Hippocampal formation (tissue), 2 donors: ENCODE measurements at regions not wholly inside any gene's neighbourhood (a gene's known extent, or its start where the extent isn't known, plus 50 kb on each side); places are given as distances from the start of the nearest gene placed in this dataset.
"Not testable (repeated sequence)": the region's sequence is repeated elsewhere in the genome, so short reads cannot be mapped to it uniquely, and the experiment has no call there.

Source experiments
- DNase-seq, 2 donors: peaks; one replicate each; lab custom pipeline; 2025; lab: John Stamatoyannopoulos, UW

DNA sequence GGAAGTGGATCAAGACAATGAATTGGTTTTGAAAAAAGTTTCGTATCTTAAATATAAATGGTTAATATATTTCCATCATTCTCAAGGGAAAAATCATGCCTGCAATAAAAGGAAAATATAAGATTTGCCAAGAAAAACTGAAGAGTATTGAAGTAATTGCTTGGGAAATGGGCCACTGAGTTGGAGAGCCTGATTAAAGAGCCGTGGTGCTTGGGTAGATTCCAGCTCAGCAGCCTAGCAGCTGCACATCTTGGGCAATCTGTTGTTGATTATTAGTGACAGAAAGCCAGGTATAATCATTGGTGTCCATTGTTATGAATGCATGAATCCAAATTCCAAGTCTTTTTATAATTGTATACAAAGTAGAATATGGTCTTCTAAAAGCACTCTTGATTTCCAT, 800.9 kb upstream of the CHORDC1 start:
- DNase-seq, result no peak

DNA sequence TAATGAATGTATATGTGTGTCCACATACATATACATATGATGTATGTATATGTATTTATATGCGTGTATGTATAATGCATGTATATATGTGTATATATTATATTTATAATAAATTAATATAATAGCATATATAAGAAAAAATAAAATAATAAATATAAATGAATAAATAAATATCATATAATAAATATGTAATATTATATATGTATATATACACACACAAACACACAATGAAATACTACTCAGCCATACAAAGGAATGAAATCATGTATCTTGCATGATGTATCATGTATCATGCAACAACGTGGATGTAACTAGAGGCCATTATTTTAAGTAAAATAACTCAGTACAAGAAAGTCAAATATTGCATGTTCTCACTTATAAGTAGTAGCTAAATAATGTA, 788.7 kb upstream of the CHORDC1 start:
- DNase-seq, result no peak

DNA sequence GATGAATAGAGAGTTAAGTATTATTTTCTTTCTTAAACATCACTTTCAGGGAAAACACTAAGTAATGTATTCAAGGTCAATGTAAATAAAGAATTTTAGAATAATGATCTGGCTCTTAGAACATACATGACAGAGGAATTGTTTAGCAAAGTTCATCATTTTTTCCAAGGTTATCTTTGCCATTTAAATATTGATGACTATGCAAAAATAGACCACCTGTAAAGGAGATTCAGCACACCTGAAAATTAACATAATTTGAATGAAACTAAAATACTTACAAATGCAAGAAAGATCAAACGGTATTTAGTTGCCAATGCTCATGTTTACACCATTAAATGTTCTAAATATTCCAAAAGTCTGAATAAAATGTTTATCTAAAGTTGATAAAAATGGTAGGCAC, 782.6 kb upstream of the CHORDC1 start:
- DNase-seq, result no peak

DNA sequence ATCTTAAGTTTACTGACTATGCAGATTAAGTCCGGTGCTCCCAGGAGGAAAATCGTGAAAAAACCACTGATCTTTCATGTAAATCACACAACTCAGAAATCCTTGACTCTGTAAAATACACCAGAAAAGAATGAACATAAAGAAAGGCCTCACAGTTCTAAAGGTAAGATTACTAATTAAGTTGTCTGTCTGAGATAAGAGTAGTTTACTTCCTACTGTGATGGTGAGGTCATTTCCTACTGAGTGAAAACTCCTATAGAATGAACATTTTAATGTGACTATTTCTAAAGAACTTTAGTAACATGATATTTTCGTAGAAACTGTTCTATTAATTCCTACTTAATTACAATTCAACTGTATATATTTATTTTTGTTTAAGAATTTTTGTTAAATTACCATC, 774.4 kb upstream of the CHORDC1 start:
- no peak for DNase-seq

DNA sequence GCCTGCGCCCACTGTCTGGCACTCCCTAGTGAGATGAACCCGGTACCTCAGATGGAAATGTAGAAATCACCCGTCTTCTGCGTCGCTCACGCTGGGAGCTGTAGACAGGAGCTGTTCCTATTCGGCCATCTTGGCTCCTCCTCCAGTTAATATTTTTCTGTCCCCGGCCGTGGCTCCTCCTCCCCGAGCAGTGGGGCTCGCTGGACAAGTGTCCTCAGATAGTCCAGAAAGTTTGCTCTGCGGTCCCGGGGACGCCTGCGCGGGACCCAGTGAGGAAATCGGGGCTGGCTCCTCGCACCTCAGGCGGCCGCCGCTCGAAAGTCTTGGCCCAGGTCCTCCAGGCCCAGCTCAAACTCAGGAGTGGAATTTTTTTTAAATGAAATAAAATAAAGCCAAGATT, 749.3 kb upstream of the CHORDC1 start:
- not testable (repeated sequence) for DNase-seq

DNA sequence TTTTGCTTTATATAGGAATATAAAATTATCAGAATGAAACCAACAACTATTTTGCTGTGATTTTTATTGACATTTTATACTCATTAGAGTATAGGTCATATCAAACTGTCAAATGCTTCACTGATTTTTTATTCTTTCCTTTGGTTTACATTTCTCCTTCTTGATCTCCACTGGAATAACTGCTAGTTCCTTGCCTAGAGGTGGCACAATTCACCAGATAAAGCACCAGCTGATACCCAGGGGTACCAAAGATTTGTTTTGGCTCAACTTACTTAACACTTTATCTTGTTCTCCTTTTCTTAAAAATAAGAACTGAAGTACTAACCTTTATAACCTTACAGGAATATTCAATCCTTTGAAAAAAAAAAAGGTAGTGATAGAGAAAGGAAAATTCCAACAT, 725.1 kb upstream of the CHORDC1 start:
- no peak for DNase-seq

DNA sequence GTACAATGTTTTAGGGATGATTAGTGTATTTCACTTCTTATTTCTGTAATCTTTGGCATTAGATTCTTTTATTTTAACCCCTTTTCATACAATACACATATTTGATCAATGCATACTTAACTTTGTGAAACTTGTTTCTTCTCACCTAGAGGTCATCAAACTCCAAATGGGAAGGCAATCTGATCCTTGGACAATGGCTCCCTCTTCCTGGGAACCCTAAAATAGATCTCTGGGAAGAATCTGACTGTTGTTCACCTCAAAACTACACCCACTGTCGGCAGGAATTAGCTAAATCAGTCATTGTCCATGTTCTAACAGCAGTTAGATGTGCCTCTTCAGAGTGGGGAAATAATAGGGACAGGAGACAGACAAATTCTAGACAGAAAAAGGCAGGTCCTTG, 707.4 kb upstream of the CHORDC1 start:
- no peak for DNase-seq

DNA sequence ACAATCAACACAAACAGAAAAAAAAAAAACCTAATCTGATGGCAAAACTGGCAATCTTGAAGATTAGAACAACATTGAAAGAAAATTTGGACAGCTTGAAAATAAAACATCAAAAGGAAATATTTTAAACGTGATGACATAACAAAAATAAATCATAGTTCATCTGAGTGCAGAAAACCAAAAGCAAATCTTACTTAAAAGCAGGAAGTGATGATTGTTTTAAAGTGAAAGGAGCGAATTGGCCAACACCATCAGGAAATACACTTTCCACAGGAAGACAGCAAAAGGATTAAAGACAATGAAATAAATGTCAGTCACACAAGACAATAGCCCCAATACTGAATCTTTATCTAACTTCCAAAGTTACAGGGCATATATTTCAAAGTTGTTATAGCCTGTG, 696.5 kb upstream of the CHORDC1 start:
- DNase-seq, result no peak

DNA sequence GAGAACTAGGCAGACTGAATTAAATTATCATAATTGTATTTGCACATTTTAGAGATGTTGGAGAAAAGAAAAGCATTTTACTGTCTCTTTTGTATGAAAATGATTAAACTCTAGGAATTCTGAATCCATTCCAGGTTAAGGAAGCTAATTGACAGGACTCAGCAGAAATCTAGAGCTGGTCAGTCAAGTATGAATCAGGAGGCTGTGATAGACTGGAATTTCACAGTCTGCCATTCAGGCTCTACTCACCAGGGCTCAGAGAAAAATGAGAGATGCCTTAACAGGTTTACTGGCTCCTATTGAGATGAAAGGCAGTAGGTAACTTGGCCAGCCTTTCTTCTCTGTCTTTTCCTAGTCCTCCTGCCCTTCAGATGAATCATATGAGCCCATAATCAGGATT, 693.9 kb upstream of the CHORDC1 start:
- DNase-seq, result no peak

DNA sequence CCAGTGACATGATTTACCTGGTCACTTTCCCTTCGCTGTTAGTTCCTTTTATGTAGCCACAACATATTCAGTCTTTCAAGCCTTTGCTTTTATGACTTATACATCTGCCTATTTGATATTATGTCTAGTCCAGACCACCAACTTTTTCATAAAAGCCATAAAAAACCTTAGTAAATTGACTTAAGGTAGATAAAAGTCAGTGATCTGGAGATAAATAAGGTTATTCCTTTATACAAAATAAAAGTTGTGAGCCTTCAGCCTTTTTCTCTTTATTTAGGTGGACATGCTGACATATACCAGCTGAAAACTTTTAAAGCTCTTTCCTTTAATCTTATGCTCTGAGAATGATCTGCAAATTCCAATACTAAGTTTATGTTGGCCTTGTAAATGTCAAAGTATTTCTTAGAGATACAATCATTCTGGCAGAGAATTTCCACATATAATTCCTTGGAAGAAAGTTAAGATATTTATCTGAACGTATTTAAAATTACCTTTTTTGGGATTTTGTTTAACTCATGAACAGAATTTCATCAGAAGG, 690.4 kb upstream of the CHORDC1 start:
- no peak for DNase-seq

DNA sequence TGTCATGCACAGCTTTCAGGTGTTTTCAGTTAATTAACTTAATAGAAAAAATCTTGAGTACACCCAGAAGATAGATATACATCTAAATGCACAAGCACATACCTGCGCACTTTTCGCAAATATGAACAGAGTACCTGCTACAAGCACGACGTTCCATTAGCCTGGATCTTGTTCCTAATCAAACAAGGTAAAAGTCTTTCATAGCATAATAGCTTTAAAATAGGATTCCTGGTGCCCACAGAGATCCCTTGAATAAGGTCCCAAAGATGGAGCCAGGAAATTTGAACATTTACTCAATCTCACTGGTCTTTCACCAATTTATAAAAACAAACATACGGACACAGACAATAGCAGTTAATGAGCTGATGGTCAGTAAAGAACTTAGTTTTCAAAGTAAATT, 689.8 kb upstream of the CHORDC1 start:
- no peak for DNase-seq

DNA sequence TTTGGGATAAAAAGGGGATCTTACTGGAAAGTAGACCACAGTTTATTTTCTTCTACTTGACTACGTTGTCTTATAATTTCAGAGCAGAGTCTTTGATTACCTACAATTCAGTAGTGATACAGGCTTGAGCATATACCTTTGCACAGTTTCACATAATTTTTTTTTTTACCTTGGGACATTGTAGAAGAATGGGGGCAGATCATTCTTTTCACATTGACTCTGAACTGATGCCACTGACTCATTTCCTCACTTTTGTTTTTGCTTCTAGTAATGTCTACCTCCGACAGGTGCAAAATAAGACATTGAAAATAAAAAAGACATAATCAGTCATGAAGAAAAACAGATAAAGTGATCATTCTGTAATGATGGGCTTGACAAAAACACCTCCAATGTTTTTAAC, 688.3 kb upstream of the CHORDC1 start:
- no peak for DNase-seq

DNA sequence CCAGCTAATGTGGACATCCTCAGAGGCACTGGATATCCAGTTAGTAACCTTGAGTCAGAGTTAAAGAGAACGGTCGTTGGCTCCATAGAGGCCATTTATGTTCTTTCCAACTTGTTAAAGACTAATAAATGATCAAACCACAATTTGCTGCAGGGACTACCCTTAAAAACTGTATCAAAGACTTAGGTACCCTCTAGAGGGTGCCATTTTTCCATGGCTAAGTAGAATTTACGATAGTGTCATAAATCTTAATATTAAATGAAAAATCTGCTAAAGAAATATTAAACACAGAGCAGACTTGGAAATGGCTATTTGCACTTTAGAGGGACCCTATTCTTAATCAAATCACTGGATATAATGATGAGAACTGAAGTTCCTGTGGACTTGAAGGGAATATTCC, 685.2 kb upstream of the CHORDC1 start:
- DNase-seq, result no peak

DNA sequence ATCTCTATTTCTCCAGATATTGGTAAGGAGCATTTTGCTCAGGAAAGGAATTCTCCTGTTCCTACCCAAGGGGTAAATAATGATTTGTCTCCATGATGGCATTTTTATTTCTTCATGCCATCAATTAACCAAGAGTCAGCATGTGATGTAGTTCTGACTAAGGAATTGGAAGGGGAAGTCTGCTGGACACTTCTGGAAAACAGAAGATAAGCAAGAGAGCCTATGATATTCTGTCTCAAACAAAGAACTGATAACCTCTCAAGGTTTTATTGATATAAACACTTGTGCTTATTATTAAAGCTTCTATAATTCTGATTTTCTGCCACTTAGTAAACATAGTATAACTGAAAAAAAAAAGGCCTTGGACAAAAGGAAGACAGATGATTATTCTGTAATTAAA, 673.0 kb upstream of the CHORDC1 start:
- no peak for DNase-seq

DNA sequence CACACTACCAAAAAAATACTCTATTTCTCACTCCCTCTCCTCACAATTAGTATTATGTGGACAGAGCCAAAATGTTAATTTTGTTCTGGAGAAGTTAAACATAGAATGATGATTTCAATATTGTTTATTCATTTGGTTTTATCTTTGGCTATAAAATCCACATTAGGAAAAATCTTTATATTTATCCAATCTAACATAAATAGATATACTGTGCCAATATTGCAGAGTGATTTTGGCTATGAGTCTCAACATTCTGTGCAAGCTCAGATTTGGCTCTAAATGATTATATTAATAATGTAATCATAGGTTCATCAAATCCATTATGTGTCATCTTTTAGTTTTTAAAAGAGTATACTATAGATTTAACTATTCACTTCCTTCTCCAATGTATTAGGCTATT, 667.5 kb upstream of the CHORDC1 start:
- DNase-seq, result no peak

DNA sequence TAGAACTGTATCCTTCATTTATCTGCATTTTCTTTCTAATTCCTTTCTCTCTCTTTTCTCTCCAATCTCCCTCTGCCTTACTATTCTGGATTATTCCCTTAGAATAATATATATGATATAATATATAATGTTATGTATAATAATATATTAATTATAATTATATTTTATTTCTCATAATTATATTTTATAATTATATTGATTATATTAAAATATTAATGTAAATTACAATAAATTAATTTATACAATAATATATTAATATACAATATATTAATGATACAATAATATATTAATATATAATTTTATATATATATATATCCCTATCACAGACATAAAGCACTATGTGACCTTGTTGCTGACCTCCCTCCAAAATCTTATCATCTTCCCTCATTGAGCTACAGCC, 661.3 kb upstream of the CHORDC1 start:
- no peak for DNase-seq

DNA sequence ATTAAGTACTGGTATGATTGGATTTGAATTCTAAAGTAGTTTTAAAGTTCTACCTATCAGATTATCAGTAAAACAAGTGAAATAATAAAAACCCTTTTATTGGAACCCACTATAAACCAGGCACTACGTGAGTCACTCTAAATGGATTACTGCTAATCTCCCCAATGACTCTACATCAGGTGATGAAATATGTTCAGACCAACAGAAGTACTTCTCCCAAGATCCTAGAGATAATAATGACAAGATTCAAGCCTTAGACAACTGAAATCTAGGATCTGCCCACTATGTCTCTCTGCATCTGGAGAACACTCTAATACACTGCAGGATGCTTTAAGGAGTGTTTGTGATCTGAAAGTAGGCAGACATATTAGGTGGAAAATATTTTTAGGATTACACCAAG, 652.1 kb upstream of the CHORDC1 start:
- DNase-seq, result no peak

DNA sequence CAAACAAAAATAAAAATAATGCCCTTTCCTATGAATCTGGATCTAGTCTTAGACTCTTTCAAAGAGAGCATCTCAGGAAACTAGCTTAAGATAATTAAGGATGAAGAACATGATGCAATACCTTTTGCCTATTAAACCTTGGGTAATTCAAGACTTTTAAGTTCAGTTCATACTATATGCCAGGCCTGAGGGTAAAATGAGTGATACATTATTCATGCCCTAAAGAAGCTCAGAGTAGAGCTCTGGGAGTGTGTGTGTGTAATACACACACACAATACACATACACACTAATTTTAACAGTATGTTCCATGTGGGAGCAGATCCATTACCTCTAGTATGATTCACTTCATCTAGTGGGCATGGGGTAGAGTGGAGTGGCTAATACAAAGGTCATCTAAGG, 651.4 kb upstream of the CHORDC1 start:
- no peak for DNase-seq

DNA sequence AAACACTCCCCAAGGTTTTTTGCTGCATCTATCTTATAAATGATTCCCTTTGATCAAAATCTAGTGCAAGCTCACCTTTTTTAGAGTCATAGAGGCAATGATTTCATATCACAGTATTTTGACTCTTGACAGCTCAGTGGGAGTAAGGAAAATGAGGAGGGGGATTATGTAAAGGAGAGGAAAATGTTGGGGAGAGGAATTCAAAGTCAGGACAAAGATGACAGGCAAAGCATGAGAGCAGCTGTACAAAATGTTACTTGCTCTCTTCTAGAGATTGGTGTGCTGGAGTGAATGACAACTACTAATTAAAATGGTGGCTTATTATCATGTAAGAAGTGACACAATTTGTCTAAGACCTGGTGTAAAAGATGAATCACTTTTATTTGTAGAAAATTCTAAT, 644.6 kb upstream of the CHORDC1 start:
- DNase-seq, result no peak

DNA sequence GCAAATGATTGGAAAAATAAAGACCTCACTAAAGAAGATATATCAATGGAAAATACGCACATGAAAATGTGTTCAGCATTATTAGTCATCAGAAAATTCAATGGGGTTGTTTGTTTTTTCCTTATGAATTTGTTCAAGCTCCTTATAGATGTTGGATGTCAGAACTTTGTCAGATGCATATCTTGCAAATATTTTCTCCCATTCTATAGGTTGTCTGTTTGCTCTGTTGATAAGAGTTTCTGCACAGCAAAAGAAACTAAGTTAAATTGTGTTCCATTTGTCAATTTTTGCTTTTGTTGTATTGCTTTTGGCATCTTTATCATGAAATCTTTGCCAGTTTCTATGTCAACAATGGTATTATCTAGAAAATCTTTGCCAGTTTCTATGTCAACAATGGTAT, 633.9 kb upstream of the CHORDC1 start:
- no peak for DNase-seq

DNA sequence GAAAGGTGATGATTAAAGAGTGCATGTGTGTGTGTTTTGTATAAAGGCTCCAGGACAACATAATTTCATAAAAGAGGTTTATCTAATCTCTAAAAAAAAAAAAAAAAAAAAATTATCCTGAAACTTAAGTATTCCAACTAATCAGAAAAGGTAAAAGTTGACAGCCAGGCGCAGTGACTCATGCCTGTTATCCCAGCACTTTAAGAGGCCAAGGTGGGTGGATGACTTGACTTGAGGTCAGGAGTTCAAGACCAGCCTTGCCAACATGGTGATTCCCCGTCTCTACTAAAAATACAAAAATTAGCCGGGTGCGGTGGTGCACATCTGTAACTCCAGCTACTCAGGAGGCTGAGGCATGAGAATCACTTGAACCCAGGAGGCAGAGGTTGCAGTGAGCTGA, 632.7 kb upstream of the CHORDC1 start:
- DNase-seq, result no peak

DNA sequence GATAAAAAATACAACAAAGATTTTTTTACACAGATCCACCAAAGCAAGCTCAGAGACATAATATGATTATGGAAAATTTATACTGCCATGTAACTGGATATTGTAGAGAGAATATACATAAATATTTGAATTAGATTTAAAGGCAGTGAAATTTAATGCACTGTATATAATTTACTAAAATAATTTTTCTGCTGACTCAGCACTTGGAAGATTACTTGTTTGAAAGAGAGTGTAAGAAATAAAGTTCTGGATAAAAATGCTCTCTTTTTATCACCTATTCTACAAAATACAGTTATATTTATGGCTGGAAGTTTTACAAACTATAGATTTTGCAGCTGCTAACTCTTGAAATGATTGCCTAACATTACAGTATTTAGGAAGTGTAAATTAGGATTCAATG, 628.3 kb upstream of the CHORDC1 start:
- no peak for DNase-seq

DNA sequence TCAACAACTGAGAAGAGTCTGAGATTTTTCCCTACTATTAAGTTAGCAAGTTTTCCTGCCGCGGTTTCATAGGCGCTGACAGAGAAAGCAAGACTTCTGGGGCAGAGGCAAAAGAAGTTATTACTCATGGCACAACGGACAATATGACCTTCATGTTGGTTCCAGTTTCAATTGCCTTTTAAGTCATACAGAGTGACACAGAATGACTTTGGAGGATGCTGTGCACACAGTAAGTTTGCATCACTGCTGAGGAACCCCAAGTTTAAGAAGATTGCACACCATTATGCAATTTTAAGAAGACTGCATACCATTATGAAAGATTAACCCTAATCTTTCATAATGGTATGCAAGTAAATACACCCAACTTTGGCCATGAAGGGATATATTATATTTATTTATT, 626.5 kb upstream of the CHORDC1 start:
- DNase-seq, result no peak

DNA sequence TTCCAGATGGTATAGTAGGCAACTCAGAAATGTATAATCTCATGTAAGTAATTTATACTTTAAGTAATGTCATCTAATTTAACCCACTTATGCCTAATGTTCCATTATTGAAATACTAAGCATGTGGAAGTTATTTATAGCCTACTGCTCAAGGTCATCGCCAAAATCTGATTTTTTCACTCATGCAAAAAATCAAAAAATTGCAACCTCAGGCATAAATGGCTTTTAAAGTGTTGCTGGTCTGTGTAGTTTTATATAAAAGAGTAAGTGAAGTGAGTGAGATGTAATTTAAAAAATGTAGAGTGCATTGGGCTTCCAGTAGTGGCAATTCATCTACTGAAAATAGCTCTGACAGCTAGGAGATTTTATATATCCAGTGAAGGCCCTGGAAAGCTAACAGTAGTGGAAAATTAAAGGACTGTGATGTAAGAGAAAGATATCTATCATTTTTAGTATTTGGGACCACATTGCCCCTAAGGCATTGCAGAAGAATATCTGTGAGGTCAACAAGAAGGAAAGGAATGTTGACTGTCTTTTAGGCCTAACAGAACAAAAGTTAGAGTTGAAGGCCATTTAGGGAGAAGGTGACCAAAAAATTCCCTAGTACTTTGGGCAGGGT, 624.5 kb upstream of the CHORDC1 start:
- DNase-seq, result no peak

DNA sequence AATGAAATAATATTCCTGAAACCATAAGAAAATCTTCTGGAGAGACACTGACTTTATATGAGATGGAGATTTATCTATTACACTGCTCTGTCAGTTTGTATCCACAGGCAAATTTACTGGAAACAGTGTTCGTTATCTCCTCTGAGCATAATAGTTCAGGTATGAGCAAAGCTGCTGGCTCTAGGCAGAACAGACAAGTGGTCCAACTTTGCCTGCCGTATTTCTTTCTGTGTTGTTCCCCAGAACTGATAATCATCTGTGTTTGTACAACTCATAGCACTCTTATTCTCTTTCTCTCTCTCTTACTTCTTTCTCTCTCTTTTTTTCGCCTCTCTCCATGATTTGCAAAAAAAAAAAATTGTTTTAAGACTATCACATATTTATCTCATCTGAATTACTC, 623.8 kb upstream of the CHORDC1 start:
- DNase-seq, result no peak
